K562 (cell line): ENCODE measurements at regions not wholly inside any gene's neighbourhood (a gene's known extent, or its start where the extent isn't known, plus 50 kb on each side); places are given as distances from the start of the nearest gene placed in this dataset.

Experiments used
- CBX8 ChIP-seq: fragments of 200-600 bp; sonication (generic); IDR thresholded peaks from 2 replicates; pipeline ENCODE4 v1.6.1; 2012; ENCODE audit warnings: borderline replicate concordance, mixed run types, low read depth, mild to moderate bottlenecking, moderate library complexity, mixed read lengths, low read length, control low read depth, inconsistent platforms; ENCODE audit not compliant: poor library complexity, severe bottlenecking; ENCODE audit errors: extremely low read depth
- NCOR1 ChIP-seq: fragments of 450-650 bp; IDR thresholded peaks from 2 replicates; pipeline ENCODE4 v1.6.1; 2016; ENCODE audit warnings: mild to moderate bottlenecking, moderate library complexity

DNA sequence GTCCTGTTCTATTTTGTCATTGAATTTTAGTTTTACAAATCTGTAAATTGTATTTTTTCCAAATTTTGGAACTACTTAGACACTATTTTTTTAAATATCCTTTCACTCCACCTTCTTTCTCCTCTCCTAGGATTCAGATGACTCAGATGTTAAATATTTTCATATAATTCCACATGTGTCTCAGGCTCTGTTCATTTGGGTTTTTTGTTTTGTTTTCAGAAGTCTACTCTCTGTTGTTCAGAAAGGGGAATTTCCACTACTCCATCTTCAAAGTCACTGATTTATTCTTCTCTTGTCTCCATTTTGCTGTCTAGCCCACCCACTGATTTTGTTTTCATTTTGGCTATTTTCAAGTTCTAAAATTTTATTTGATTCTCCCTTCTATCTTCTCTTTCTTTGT, 264.0 kb upstream of the SLIT2 start:
- no peak for TF ChIP-seq NCOR1
- TF ChIP-seq CBX8: no peak
